G401 (cell line): ENCODE measurements at regions not wholly inside any gene's neighbourhood (a gene's known extent, or its start where the extent isn't known, plus 50 kb on each side); places are given as distances from the start of the nearest gene placed in this dataset.

Experiments used
- DNase-seq: peaks from one replicate; pipeline ENCODE4 v3.0.0-alpha.2; 2015; ENCODE audit warnings: low spot score
- in situ Hi-C: cut with HindIII; loops from 2 replicates; pipeline ENCODE4 v1.10.0; 2016; ENCODE audit warnings: low sequenced_read_pairs, mixed read lengths

DNA sequence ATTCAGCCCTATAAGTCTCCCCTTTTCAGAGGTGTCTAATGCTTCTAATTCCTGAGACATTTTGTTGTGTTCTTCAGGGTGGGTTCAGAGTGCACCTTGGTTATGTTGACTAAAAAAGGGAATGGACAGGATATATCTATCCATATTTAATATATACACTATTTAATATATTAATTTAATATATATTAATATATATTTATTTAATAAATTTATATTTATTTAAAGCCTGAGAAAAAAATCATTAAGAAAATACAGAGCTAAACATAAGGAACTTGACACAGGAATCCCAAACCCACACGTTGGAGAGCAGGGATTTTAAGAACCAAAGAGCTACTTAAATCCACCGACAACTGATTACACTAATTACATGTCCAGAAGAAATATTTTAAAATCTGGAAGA is 674.2 kb upstream of the KIRREL3 start:
- DNase-seq = no peak
- in situ Hi-C loops = no loop called here

DNA sequence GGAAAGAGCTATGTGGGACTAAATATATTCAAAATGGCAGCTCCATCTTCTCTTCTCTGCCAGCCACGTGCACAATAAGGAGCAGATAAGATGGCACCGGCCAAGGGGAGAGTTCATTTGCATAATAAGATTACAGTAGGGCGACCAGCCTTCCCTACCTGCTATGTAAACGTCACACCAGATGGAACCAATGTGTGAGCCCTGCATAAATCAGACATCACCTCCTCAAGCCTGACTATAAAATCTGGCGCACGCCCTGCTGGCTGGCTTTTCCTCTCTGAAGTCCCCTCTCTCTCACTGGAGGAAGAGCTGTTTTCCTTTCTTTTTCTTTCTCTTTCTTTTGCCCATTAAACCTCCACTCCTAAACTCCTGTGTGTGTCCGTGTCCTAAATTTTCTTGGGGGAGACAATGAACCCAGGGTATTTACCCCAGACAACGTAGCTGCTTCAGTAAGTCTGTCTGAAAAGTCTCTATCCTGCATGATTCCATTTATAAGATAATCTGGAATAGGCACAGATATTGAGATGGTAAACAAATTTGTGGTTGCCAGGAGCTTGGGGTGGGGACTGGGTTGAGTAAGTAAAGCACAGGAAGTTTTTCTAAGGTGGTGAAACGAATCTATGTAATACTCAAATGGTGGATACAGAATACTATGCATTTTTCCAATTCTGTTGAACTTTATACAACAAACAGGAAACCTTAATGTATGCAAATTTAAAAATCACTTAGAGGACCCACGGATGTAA is 670.0 kb upstream of the KIRREL3 start:
- in situ Hi-C loops = no loop called here
- DNase-seq = no peak

DNA sequence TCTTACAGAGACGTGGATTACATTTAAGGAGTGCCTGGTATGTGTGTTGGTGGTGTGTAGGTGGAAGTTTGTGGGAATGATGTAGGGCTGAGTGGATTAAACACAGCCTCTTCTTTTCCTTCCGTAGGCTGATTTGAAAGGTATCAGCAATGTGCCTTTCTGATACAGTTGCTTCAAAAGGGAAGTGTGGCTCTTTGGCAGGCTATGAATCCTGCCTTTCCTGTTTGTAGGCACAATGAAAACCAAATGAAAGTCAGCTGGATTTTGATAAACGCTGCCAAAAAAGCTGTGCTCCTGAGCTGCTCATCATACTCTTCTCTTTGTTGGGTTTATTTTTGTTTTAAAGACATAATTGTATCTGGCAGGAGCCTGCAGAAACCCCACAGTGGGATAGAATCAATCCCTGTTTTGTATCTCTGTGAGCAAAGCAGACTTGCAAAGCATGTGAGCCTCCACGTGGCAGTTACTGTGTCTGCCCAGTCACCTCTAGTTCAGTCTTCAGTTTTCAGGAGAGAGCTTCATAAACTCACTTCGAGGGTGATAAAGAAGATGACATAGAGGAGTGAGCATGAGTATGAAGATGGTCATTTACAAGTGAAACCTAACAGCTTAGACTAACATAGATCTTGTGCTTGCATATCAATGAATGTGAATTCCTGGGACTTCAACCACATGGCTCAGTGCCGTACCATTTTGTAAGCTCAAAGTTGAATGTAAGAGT is 655.7 kb upstream of the KIRREL3 start:
- in situ Hi-C loops = no loop called here
- DNase-seq = no peak

- no peak for DNase-seq
- in situ Hi-C loops = no loop called here
Observed at GRCh38 chr11:127653076-127653475, 652.5 kb upstream of the KIRREL3 start.

DNA sequence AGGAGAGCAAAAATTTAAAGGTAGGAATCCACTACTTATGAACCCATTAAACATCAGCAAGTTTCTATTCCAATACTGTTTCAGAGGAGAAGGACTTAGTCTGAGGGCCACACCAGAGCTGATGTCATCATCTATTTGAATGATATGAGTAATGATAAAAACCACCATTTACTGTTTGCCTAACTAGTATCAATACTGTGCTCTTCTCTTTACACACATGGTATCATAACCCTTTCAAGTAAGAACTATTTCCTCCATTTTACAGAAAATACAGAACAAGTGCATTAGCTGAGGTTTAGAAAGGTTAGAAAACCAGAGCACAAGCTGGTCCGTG is 651.3 kb upstream of the KIRREL3 start:
- in situ Hi-C loops = no loop called here
- no peak for DNase-seq

DNA sequence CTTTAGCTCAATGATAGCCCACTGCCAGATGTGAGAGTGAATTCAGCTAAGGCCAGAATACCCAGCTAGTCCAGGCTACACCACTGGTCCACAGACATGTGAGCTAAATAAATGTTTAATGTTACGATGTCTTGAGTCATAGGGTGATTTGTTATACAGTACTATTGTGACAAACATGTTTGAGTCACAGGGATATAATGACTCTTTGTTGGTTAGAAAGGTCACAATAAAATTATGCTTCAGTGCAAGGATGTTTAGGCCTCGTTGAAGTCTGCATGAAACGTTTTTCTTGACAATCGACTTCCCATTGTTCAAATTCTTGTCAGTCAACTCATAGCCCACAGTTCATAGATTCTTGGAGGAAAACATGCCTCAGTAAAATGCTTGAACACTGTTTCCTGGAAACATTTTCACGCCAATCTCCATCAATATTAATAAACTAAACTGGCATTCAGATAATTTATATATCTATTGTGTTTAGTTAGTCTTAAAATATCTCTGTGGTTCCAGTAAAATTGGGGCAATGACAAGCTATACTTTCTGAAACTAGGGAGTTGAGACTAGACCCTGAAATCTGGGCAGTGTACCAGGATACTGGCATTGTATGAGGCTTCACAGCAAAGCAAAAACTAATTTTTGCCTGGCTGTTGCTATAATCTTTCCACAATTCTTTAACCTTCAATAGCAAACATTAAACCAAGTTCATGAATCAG is 650.8 kb upstream of the KIRREL3 start:
- no peak for DNase-seq
- in situ Hi-C loops = no loop called here

DNA sequence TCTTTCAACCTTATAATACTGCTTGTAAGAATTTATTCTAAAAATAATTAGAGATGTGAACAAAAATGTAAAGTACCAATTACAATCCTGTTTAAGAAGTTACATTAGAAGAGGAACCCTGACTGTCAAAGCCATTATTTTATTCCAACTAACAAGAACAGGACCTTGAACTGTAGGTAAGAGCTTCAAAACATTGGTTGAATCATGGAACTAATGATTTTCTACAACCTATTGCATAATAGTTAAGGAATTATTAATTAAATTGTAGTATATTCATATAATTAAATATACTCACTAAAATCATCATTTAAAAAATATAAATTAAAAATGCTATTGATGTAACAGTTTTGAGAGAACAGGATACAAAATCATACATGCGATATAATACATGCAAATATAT is 649.4 kb upstream of the KIRREL3 start:
- in situ Hi-C loops = no loop called here
- DNase-seq = no peak

DNA sequence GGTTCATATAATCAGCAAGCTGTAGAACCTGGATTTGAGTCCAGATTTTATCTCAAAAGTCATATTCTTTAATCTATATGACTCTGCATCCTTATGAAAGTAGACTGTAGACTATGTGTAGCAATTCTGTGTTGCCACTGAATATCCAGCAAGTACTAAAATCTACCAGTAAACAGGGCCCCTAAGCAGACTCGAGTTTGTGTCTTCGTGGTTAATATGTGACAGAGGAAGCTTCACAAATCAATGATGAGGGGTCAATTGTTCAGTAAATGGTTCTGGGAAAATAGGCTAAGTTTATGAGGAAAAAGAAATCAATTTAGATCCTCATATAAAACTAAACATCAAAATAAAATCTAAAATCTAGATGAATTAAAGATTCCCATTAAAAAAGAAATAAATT is 648.5 kb upstream of the KIRREL3 start:
- in situ Hi-C loops = no loop called here
- no peak for DNase-seq

DNA sequence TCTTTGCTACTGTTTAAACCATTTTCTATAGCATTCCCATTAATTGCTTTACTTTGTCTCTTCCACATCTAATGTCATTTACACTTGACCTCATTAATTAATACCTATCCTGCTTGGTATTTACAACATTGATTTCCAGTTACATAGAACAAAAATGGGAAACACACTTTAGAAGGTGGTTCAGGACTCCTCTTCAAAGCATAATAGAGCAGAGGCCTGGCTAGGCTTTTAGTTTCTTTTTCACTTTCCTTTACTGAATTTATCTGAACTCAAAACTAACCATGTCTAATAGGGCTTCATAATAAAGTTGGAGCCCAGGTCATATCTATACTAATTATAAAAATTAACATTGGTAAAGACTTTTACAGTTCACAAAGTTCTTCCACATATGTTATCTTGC is 648.0 kb upstream of the KIRREL3 start:
- no peak for DNase-seq
- in situ Hi-C loops = no loop called here

DNA sequence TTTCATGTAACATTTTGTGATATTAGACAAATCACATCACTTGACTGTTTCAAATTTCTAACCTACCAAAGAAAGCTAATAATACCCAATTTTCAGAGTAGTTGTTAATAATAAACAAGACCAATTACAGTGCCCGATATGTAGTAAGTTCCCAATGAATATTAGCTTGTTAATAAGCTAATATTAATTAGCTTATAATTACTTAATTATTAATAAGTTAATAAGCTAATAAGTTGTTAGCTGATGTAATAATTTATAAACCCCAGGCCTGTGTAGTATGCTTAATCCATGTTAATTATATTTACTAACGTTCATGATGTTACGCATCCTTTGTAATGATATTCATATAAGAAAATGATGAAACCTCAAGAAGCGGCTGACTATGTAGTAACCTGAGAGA is 643.8 kb upstream of the KIRREL3 start:
- no peak for DNase-seq
- in situ Hi-C loops = no loop called here

- no peak for DNase-seq
- in situ Hi-C loops = no loop called here
Observed at GRCh38 chr11:127643268-127644058, 642.9 kb upstream of the KIRREL3 start.

DNA sequence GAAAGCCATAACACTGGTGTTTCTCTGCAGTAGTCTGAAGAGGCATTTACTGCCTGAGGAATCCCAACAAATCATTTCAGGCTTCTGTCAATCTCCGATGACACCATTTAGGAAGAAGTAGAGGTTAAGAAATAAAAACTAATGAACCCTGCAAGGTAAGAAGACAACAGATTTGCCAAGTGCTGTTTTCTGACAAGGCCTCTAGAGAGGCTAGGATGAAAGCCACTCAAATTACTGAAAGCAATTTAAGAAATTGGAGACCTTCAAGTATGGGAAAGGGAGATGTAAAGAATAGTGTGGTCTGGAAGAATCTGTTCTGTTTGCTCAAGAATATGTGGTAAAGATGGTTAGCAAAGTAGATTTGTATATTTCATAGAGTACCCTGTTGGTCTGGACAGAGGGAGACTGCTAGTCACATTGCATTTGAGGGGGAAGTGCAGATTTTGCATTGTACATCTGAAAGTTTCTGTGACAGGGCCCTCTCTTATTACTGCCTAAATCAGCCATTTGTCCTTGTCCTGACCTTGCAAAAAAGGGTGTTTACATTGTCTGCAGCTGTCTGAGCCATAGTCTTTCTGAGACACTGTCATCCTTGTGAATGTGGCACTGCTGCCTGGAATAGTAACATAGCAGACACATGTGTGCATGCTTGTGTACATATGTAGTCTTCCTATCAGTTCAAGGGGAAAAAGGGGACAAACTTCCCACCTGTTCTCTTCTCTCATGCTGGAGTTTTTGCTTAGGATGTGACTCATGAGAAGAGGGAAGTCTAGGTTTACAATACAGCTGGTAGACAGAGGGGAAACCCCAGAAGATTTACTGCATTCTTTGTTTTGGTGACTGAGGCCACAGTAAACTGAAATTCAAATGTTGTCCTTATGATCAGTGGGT is 640.2 kb upstream of the KIRREL3 start:
- DNase-seq = no peak
- in situ Hi-C loops = no loop called here

DNA sequence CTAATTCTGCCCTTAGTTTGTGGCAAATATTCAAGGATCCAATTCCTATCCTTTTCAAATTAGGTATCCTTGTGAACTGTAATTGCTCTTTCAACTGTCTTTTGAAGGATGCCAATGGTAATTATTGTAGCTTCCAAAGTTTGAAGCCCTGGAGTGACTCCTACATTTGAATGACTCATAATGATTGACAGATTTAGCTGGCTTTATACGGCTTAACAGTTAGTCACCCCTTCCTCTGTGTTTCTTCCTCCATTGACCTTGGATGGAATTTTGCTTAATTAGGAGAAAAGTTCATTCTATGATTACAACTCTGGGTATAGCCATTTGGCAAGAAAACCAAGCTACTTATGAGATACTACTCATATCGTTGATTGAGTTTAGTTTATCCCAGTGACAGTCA is 639.3 kb upstream of the KIRREL3 start:
- in situ Hi-C loops = no loop called here

DNA sequence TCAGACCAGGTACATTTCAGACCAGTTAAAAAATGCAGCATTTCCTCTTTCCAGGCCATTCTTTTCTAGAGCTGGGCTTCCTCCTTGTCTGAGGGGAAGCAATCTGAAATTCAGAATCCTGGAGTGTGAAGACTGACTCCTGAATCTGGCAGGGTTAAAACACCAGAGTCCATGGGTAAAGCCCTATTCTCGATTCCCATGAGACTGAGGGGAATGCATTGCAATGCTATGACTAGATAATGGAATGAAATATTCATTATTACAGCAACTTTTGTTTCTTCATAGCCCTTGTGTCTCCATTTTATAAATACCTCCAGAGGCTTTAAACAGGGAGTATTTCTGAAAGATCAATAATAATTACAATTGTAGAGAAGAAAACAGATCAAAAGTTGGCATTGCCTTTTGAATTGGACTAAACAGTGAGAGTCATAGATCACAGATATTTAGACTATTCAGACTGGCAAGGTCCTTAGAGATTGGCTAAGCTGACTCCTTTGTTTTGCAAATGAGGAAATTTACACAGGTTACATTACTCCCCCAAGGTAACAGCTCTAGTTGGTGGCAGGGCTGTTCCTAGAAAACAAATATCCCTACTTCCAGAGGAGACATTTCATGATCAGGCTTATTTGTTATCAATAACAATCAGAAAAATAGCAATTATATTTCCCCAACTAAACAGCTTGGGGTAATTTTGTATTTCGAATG is 632.6 kb upstream of the KIRREL3 start:
- DNase-seq = no peak
- in situ Hi-C loops = no loop called here

More for the DNA sequence above, 639.3 kb upstream of the KIRREL3 start:
- DNase-seq = no peak

- DNase-seq = peak; percentile 1
- in situ Hi-C loops = no loop called here
Observed at GRCh38 chr11:127632546-127632945, 632.0 kb upstream of the KIRREL3 start.

DNA sequence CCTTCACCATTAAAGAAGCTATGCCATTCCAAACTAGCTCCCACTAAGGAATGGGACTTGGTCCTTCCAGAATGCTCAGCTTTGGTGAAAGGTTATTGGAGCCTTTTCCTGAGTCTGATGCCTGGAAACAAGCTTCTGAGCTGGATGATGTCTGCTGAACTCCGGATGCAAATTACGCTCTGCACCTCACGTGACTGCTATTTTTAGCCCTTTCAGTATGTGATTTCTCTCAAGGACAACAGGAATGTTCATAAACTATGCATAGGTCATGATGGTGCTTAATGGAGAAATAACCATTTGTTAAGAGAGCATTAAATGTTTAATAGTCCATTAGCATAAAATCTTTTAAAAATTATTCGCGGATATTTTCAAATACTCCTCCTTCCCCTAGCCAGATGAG is 631.4 kb upstream of the KIRREL3 start:
- in situ Hi-C loops = no loop called here
- DNase-seq = no peak

GRCh38 chr11:127629200-127629599 is 628.6 kb upstream of the KIRREL3 start:
- in situ Hi-C loops = no loop called here
- no peak for DNase-seq

DNA sequence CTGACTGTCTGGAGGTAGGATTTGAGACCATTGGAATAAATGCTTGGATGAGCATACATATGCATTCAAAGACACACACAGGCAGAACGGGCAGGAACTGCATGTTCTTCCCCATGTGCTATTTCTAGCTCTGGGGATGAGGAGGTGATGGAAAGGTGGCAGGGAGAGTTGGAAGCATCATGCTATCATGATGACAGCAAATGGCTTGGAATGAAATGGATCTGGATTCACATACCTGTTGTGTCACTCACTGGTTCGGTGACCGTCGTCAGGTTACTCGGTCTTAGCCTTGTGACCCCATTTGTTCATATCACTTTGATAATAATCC is 627.9 kb upstream of the KIRREL3 start:
- in situ Hi-C loops = no loop called here
- DNase-seq = no peak
